HG03025 (cell line): ENCODE measurements at regions not wholly inside any gene's neighbourhood (a gene's known extent, or its start where the extent isn't known, plus 50 kb on each side); places are given as distances from the start of the nearest gene placed in this dataset.
"Not testable (repeated sequence)": the region's sequence is repeated elsewhere in the genome, so short reads cannot be mapped to it uniquely, and the experiment has no call there.

Source experiments
- ATAC-seq: cut with Tn5 transposase; IDR thresholded peaks from one replicate; pipeline ENCODE4 v1.9.1; 2021; ENCODE audit warnings: mild to moderate bottlenecking, moderate library complexity; ENCODE audit not compliant: unreplicated experiment, low FRiP score

GRCh38 chr7:112939574-112940313 is 146.9 kb downstream of the GPR85 start:
- ATAC-seq, result peak; percentile 99

- no peak for ATAC-seq
Observed at GRCh38 chr7:112938863-112939573, 147.6 kb downstream of the GPR85 start.

GRCh38 chr7:112937651-112938415 is 147.6 kb upstream of the TMEM168 start:
- ATAC-seq, result no peak

GRCh38 chr7:112933598-112933997 is 143.4 kb upstream of the TMEM168 start:
- ATAC-seq, result no peak

GRCh38 chr7:112930787-112931186 is 140.6 kb upstream of the TMEM168 start:
- no peak for ATAC-seq

GRCh38 chr7:112929421-112929820 is 139.2 kb upstream of the TMEM168 start:
- no peak for ATAC-seq

- no peak for ATAC-seq
Observed at GRCh38 chr7:112926018-112926417, 135.8 kb upstream of the TMEM168 start.

GRCh38 chr7:112922546-112922945 is 132.4 kb upstream of the TMEM168 start:
- ATAC-seq, result not testable (repeated sequence)

GRCh38 chr7:112916431-112916830 is 126.2 kb upstream of the TMEM168 start:
- not testable (repeated sequence) for ATAC-seq

- no peak for ATAC-seq
Observed at GRCh38 chr7:112908086-112908485, 117.9 kb upstream of the TMEM168 start.

GRCh38 chr7:112907658-112908057 is 117.5 kb upstream of the TMEM168 start:
- no peak for ATAC-seq

GRCh38 chr7:112905950-112906349 is 115.8 kb upstream of the TMEM168 start:
- no peak for ATAC-seq

- ATAC-seq, result no peak
Observed at GRCh38 chr7:112905413-112905812, 115.2 kb upstream of the TMEM168 start.

- ATAC-seq, result peak; percentile 88
Observed at GRCh38 chr7:112898432-112899290, 108.5 kb upstream of the TMEM168 start.

GRCh38 chr7:112897839-112898431 is 107.7 kb upstream of the TMEM168 start:
- ATAC-seq, result no peak

- no peak for ATAC-seq
Observed at GRCh38 chr7:112896026-112896601, 105.9 kb upstream of the TMEM168 start.

- ATAC-seq, result no peak
Observed at GRCh38 chr7:112892263-112892662, 102.1 kb upstream of the TMEM168 start.

- ATAC-seq, result no peak
Observed at GRCh38 chr7:112891698-112892097, 101.5 kb upstream of the TMEM168 start.

GRCh38 chr7:112889834-112890438 is 99.7 kb upstream of the TMEM168 start:
- ATAC-seq, result no peak
